NCI-H526 treated with DMSO at 0.1 percent for 48 hours (cell line): ENCODE measurements at regions not wholly inside any gene's neighbourhood (a gene's known extent, or its start where the extent isn't known, plus 50 kb on each side); places are given as distances from the start of the nearest gene placed in this dataset.

Experiments used
- DNase-seq: peaks from one replicate; lab custom pipeline; 2025; lab: John Stamatoyannopoulos, UW

GRCh38 chr13:111862836-111863815 is 203.8 kb upstream of the SOX1 start:
- DNase-seq = no peak

GRCh38 chr13:111864566-111864965 is 202.4 kb upstream of the SOX1 start:
- DNase-seq = no peak

- no peak for DNase-seq
These were observed 201.9 kb upstream of the SOX1 start for GRCh38 chr13:111865046-111865445.

GRCh38 chr13:111865826-111866225 is 201.1 kb upstream of the SOX1 start:
- no peak for DNase-seq

- DNase-seq = no peak
These were observed 200.2 kb upstream of the SOX1 start for GRCh38 chr13:111866731-111867245.

GRCh38 chr13:111867657-111868056 is 199.3 kb upstream of the SOX1 start:
- no peak for DNase-seq

- no peak for DNase-seq
These were observed 198.2 kb upstream of the SOX1 start for GRCh38 chr13:111868716-111869115.

- no peak for DNase-seq
These were observed 194.3 kb upstream of the SOX1 start for GRCh38 chr13:111872475-111873150.

GRCh38 chr13:111873676-111874178 is 193.2 kb upstream of the SOX1 start:
- no peak for DNase-seq

- DNase-seq = no peak
These were observed 192.0 kb upstream of the SOX1 start for GRCh38 chr13:111874981-111875380.

GRCh38 chr13:111875915-111876314 is 191.0 kb upstream of the SOX1 start:
- DNase-seq = no peak

- no peak for DNase-seq
These were observed 190.4 kb upstream of the SOX1 start for GRCh38 chr13:111876506-111876905.

- no peak for DNase-seq
These were observed 189.0 kb upstream of the SOX1 start for GRCh38 chr13:111877906-111878305.

- no peak for DNase-seq
These were observed 187.2 kb upstream of the SOX1 start for GRCh38 chr13:111879719-111880118.

GRCh38 chr13:111880185-111880584 is 186.8 kb upstream of the SOX1 start:
- DNase-seq = no peak

GRCh38 chr13:111881700-111882099 is 185.2 kb upstream of the SOX1 start:
- no peak for DNase-seq

GRCh38 chr13:111882351-111882750 is 184.6 kb upstream of the SOX1 start:
- DNase-seq = no peak

- no peak for DNase-seq
These were observed 183.2 kb upstream of the SOX1 start for GRCh38 chr13:111883571-111884343.

GRCh38 chr13:111886217-111886945 is 180.6 kb upstream of the SOX1 start:
- no peak for DNase-seq

- DNase-seq = no peak
These were observed 173.8 kb upstream of the SOX1 start for GRCh38 chr13:111893071-111893606.
